ENCODE measurements at regions not wholly inside any gene's neighbourhood (a gene's known extent, or its start where the extent isn't known, plus 50 kb on each side); places are given as distances from the start of the nearest gene placed in this dataset.

GRCh38 chr11:19571906-19572305 is 140.7 kb upstream of the NAV2 start (continued):
- TF ChIP-seq POLR2AphosphoS5 (IDR thresholded peaks at IDR 0.05; ENCODE audit: low read depth, low read length) (no peak), JUND (IDR thresholded peaks at IDR 0.05; ENCODE audit: low read length) (no peak)
